ENCODE measurements at regions not wholly inside any gene's neighbourhood (a gene's known extent, or its start where the extent isn't known, plus 50 kb on each side); places are given as distances from the start of the nearest gene placed in this dataset.
A peak's percentile ranks its signal among the peaks of the same experiment; 100 is the strongest.

DNA sequence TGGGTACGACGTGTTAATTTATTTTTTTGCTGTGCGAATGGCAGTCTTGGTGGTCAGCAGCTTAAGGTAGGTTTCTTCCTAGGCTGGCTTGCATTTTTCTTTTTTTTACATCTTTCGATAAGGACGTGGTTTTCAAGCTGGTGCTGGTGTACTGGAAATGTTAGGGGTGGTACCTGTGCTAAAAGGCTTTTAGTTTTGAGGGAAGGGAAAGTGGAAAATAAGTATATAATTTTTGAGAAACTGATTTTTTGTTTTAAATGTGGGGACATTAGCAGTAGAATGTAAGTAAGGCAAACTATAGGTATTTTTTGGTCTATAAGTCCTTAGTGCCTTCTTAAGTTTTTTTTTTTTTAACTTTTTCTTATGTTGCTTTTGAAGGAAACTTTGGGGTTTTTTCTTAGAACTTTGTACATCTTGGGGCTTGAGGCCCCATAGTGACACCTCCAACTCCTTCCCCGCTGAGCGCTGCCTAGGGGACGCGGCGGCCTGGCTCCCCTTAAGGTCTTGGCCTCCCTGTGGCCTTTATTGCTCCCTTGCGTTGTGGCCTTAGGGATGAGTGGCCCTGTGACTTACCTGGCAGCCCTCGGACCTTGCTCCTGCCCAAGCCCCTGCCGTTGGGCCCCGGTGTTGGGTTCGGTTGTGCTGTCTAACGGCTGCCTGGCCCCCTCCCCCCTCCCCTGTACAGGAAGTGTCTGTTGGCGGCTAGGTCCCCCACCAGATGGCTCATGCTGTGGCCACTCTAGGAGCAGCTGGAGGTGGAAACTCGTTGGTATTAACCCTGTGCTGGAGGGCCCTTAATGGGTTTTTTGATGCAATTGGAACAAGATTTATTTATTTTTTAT lies 88.0 kb upstream of the RPRML start:
- peak; percentile 92 to 94 for DNase-seq (ENCODE audit: low read depth in 2 of 2)
- Histone ChIP-seq H2AFZ (ENCODE audit: low read length) (peak overlapping the region; percentile 90), H3K9me3 (ENCODE audit: control insufficient read depth, insufficient read depth, low read depth, low read length) (no peaks in the 10 kb centered on the region), H3K36me3 (ENCODE audit: control insufficient read depth, insufficient read depth, low read length) (no peaks in the 10 kb centered on the region), H3K4me1 (ENCODE audit: control insufficient read depth, extremely low read depth, insufficient read depth, low read length) (peaks cover 3% of the 10 kb centered on the region), H4K20me1 (ENCODE audit: control insufficient read depth, extremely low read depth, insufficient read depth, low read length) (no peaks in the 10 kb centered on the region), H3K4me2 (ENCODE audit: extremely low read depth, insufficient read depth, low read length) (peak overlapping the region; percentile 44), H3K27ac (ENCODE audit: insufficient read depth, low read length) (peak overlapping the region; percentile 95), H3K79me2 (ENCODE audit: control insufficient read depth, insufficient read depth, low read length) (no peaks in the 10 kb centered on the region), H3K4me3 (replicated peaks in 1 of 4; ENCODE audit: control extremely low read depth in 1 of 4, insufficient read depth in 1 of 4, low read depth in 3 of 4, low read length in 4 of 4) (peak overlapping the region; percentile 73 to 85 (median 80)), H3K9ac (ENCODE audit: insufficient read depth, low read length) (peak overlapping the region; percentile 96), H3K27me3 (ENCODE audit: control insufficient read depth, insufficient read depth, low read length) (no peaks in the 10 kb centered on the region)
- TF ChIP-seq, protein P1, sequence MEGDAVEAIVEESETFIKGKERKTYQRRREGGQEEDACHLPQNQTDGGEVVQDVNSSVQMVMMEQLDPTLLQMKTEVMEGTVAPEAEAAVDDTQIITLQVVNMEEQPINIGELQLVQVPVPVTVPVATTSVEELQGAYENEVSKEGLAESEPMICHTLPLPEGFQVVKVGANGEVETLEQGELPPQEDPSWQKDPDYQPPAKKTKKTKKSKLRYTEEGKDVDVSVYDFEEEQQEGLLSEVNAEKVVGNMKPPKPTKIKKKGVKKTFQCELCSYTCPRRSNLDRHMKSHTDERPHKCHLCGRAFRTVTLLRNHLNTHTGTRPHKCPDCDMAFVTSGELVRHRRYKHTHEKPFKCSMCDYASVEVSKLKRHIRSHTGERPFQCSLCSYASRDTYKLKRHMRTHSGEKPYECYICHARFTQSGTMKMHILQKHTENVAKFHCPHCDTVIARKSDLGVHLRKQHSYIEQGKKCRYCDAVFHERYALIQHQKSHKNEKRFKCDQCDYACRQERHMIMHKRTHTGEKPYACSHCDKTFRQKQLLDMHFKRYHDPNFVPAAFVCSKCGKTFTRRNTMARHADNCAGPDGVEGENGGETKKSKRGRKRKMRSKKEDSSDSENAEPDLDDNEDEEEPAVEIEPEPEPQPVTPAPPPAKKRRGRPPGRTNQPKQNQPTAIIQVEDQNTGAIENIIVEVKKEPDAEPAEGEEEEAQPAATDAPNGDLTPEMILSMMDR (conservative IDR thresholded peaks at IDR 0.05 in 1 of 2, IDR thresholded peaks at IDR 0.05 in 1 of 2; ENCODE audit: low read depth in 1 of 2, low read length in 2 of 2): peak; percentile 17 to 20
- TF ChIP-seq EZH2 (IDR thresholded peaks at IDR 0.05; ENCODE audit: low read length, missing control alignments): no peak

DNA sequence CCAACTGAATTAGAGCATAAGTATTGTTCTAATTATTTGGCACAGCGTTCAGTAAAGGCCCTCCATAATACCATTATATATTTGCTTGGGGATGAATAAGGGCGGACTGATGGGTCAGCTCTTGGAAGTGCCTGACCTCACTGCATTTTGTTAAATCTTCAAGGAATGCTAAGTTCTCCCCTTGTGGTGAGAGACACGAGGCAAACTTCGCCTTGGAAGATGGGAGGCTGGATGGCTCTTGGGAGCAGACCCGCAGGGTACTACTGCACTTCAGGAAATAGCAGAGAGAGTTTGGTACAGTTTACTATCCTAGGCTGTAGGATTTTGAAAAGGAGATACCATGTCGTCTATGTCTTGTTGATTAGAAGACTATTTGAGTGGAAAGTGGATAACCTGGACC lies 87.0 kb upstream of the RPRML start:
- Histone ChIP-seq H3K9ac (ENCODE audit: insufficient read depth, low read length) (no peak overlapping the region), H3K79me2 (ENCODE audit: control insufficient read depth, insufficient read depth, low read length) (no peaks in the 10 kb centered on the region), H2AFZ (ENCODE audit: low read length) (no peak overlapping the region), H3K9me3 (ENCODE audit: control insufficient read depth, insufficient read depth, low read depth, low read length) (no peaks in the 10 kb centered on the region), H3K4me2 (ENCODE audit: extremely low read depth, insufficient read depth, low read length) (peak overlapping the region; percentile 40), H4K20me1 (ENCODE audit: control insufficient read depth, extremely low read depth, insufficient read depth, low read length) (no peaks in the 10 kb centered on the region), H3K36me3 (ENCODE audit: control insufficient read depth, insufficient read depth, low read length) (no peaks in the 10 kb centered on the region), H3K27ac (ENCODE audit: insufficient read depth, low read length) (peak overlapping the region; percentile 10), H3K27me3 (ENCODE audit: control insufficient read depth, insufficient read depth, low read length) (no peaks in the 10 kb centered on the region), H3K4me3 (replicated peaks in 1 of 4; ENCODE audit: control extremely low read depth in 1 of 4, insufficient read depth in 1 of 4, low read depth in 3 of 4, low read length in 4 of 4) (peak overlapping the region in 3 of 4 experiments; percentile 73 to 81 (median 79)), H3K4me1 (ENCODE audit: control insufficient read depth, extremely low read depth, insufficient read depth, low read length) (peaks cover 3% of the 10 kb centered on the region)
- TF ChIP-seq, protein P1 (conservative IDR thresholded peaks at IDR 0.05 in 1 of 2, IDR thresholded peaks at IDR 0.05 in 1 of 2; ENCODE audit: low read depth in 1 of 2, low read length in 2 of 2): no peak
- TF ChIP-seq EZH2 (IDR thresholded peaks at IDR 0.05; ENCODE audit: low read length, missing control alignments): no peak
- DNase-seq (ENCODE audit: low read depth in 2 of 2): no peak

DNA sequence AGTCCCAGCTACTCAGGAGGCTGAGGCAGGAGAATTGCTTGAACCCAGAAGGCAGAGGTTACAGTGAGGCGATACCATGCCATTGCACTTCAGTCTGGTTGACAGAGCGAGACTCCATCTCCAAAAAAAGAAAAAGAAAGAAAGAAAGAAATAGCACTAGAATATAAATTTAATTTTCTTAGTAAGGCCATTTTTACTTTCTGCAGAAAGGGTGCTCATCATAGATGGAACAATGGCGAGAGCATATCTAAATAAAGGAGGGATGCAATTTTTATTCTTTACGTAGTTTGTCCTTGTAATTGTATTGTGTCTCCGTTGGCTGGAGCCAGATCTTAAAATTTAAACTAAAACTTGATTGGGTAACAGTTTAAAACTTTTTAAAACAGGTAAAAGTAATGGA lies 85.6 kb upstream of the RPRML start:
- TF ChIP-seq, protein P1 (conservative IDR thresholded peaks at IDR 0.05 in 1 of 2, IDR thresholded peaks at IDR 0.05 in 1 of 2; ENCODE audit: low read depth in 1 of 2, low read length in 2 of 2): no peak
- no peak for TF ChIP-seq EZH2 (IDR thresholded peaks at IDR 0.05; ENCODE audit: low read length, missing control alignments)
- Histone ChIP-seq H3K36me3 (ENCODE audit: control insufficient read depth, insufficient read depth, low read length) (no peaks in the 10 kb centered on the region), H3K4me2 (ENCODE audit: extremely low read depth, insufficient read depth, low read length) (no peak overlapping the region), H3K27me3 (ENCODE audit: control insufficient read depth, insufficient read depth, low read length) (no peaks in the 10 kb centered on the region), H3K79me2 (ENCODE audit: control insufficient read depth, insufficient read depth, low read length) (no peaks in the 10 kb centered on the region), H3K4me1 (ENCODE audit: control insufficient read depth, extremely low read depth, insufficient read depth, low read length) (peaks cover 3% of the 10 kb centered on the region), H3K9me3 (ENCODE audit: control insufficient read depth, insufficient read depth, low read depth, low read length) (no peaks in the 10 kb centered on the region), H3K27ac (ENCODE audit: insufficient read depth, low read length) (no peak overlapping the region), H2AFZ (ENCODE audit: low read length) (no peak overlapping the region), H3K9ac (ENCODE audit: insufficient read depth, low read length) (no peak overlapping the region), H3K4me3 (replicated peaks in 1 of 4; ENCODE audit: control extremely low read depth in 1 of 4, insufficient read depth in 1 of 4, low read depth in 3 of 4, low read length in 4 of 4) (no peak overlapping the region), H4K20me1 (ENCODE audit: control insufficient read depth, extremely low read depth, insufficient read depth, low read length) (no peaks in the 10 kb centered on the region)
- DNase-seq (ENCODE audit: low read depth in 2 of 2): no peak
